ENCODE measurements at regions not wholly inside any gene's neighbourhood (a gene's known extent, or its start where the extent isn't known, plus 50 kb on each side); places are given as distances from the start of the nearest gene placed in this dataset.

- H3K9me3 ChIP-seq = no peaks in the 10 kb centered on the region
- H3K4me1 ChIP-seq (ENCODE audit: control insufficient read depth in 1 of 2, low read depth in 2 of 2) = no peaks in the 10 kb centered on the region
- no peak overlapping the region for H3K27ac ChIP-seq
- H3K27me3 ChIP-seq (replicated peaks; ENCODE audit: insufficient read depth) = no peaks in the 10 kb centered on the region
- TF ChIP-seq CTCF (IDR thresholded peaks at IDR 0.05) = no peak
- H3K4me3 ChIP-seq = no peak overlapping the region
- ATAC-seq (ENCODE audit: insufficient number of reproducible peaks, low FRiP score, low read depth) = no peak
- DNase-seq (ENCODE audit: low spot score) = no peak
- H3K36me3 ChIP-seq = no peaks in the 10 kb centered on the region
Measured at GRCh38 chr15:60221356-60221755, 176.4 kb downstream of the ANXA2 start.

- H3K27ac ChIP-seq = no peak overlapping the region
- no peak for TF ChIP-seq CTCF (IDR thresholded peaks at IDR 0.05)
- no peaks in the 10 kb centered on the region for H3K27me3 ChIP-seq (replicated peaks; ENCODE audit: insufficient read depth)
- no peak overlapping the region for H3K4me3 ChIP-seq
- ATAC-seq (ENCODE audit: insufficient number of reproducible peaks, low FRiP score, low read depth) (no peak), DNase-seq (ENCODE audit: low spot score) (no peak)
- H3K4me1 ChIP-seq (ENCODE audit: control insufficient read depth in 1 of 2, low read depth in 2 of 2) = no peaks in the 10 kb centered on the region
- no peaks in the 10 kb centered on the region for H3K36me3 ChIP-seq
- no peaks in the 10 kb centered on the region for H3K9me3 ChIP-seq
Measured at GRCh38 chr15:60222404-60222803, 175.4 kb downstream of the ANXA2 start.

- Histone ChIP-seq H3K4me3 (no peak overlapping the region), H3K9me3 (no peaks in the 10 kb centered on the region), H3K4me1 (ENCODE audit: control insufficient read depth in 1 of 2, low read depth in 2 of 2) (no peaks in the 10 kb centered on the region), H3K36me3 (no peaks in the 10 kb centered on the region), H3K27me3 (replicated peaks; ENCODE audit: insufficient read depth) (no peaks in the 10 kb centered on the region), H3K27ac (no peak overlapping the region)
- DNase-seq (ENCODE audit: low spot score) = no peak
- no peak for ATAC-seq (ENCODE audit: insufficient number of reproducible peaks, low FRiP score, low read depth)
- TF ChIP-seq CTCF (IDR thresholded peaks at IDR 0.05) = no peak
Measured at GRCh38 chr15:60223176-60223575, 174.6 kb downstream of the ANXA2 start.

- no peak overlapping the region for H3K4me3 ChIP-seq
- no peak for DNase-seq (ENCODE audit: low spot score)
- ATAC-seq (ENCODE audit: insufficient number of reproducible peaks, low FRiP score, low read depth) = no peak
- no peak for TF ChIP-seq CTCF (IDR thresholded peaks at IDR 0.05)
- H3K36me3 ChIP-seq = no peaks in the 10 kb centered on the region
- H3K27me3 ChIP-seq (replicated peaks; ENCODE audit: insufficient read depth) = no peaks in the 10 kb centered on the region
- no peaks in the 10 kb centered on the region for H3K9me3 ChIP-seq
- no peak overlapping the region for H3K27ac ChIP-seq
- no peaks in the 10 kb centered on the region for H3K4me1 ChIP-seq (ENCODE audit: control insufficient read depth in 1 of 2, low read depth in 2 of 2)
Measured at GRCh38 chr15:60226924-60227323, 170.9 kb downstream of the ANXA2 start.

GRCh38 chr15:60228101-60228500, 169.7 kb downstream of the ANXA2 start:
- no peak overlapping the region for H3K4me3 ChIP-seq
- no peaks in the 10 kb centered on the region for H3K4me1 ChIP-seq (ENCODE audit: control insufficient read depth in 1 of 2, low read depth in 2 of 2)
- no peaks in the 10 kb centered on the region for H3K36me3 ChIP-seq
- no peak for ATAC-seq (ENCODE audit: insufficient number of reproducible peaks, low FRiP score, low read depth)
- H3K27me3 ChIP-seq (replicated peaks; ENCODE audit: insufficient read depth) = no peaks in the 10 kb centered on the region
- no peaks in the 10 kb centered on the region for H3K9me3 ChIP-seq
- H3K27ac ChIP-seq = no peak overlapping the region
- no peak for TF ChIP-seq CTCF (IDR thresholded peaks at IDR 0.05)
- no peak for DNase-seq (ENCODE audit: low spot score)
